ENCODE measurements at regions not wholly inside any gene's neighbourhood (a gene's known extent, or its start where the extent isn't known, plus 50 kb on each side); places are given as distances from the start of the nearest gene placed in this dataset.

DNA sequence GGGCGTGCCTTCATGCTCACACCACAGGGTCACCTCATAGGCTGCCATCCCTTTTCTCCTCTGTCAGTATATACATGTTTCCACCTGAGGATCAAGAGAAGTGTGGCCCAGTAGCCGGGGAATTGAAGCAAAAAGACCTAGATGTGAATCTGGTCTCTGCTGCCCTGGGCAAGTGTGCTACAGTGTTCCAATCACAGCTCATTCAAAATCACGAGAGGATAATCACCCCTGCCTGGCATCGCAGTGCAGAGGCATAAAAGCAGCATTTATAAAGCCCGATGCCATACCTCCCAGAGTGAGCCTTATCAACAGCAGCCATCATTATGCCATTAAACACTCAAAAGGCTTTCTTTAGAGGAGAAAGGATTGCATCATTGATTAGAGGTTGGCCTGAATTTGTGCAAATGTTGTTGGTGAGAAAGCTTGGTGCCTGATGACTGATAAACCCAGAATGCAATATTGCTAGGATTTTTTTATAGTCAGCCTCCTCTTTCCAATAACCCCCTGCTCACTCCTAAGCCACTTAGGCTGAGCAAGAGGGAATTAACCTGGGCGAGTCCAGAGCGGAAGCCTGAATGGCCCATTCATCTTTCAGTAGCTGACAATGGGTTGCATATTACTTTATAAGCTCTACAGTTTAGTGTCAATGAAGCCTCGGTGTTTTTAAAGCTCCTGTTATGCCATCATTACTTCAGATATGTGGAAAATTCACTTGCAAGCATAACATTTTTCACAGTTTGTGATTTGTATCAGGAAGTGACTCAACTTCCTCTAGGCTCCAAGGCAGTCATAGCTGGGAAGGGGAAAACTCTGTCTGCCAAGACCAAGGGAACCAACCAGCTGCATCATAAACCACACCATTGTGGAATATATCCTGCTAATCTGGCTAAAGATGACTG, 92.5 kb upstream of the NXT1 start:
- no peaks in the 10 kb centered on the region for H3K27me3 ChIP-seq (ENCODE audit: control insufficient read depth, insufficient read depth, low read length)
- H3K27ac ChIP-seq (ENCODE audit: low read depth, low read length) = no peak overlapping the region
- no peaks in the 10 kb centered on the region for H3K36me3 ChIP-seq (ENCODE audit: control insufficient read depth, insufficient read depth, low read length)
- no peak overlapping the region for H3K9ac ChIP-seq (ENCODE audit: low read length)
- no peaks in the 10 kb centered on the region for H3K4me1 ChIP-seq (ENCODE audit: control insufficient read depth, insufficient read depth, low read length)
- H3K4me3 ChIP-seq (ENCODE audit: low read length) = no peak overlapping the region

GRCh38 chr20:23257106-23257761, 93.4 kb upstream of the NXT1 start:
- Histone ChIP-seq H3K4me3 (ENCODE audit: low read length) (no peak overlapping the region), H3K9ac (ENCODE audit: low read length) (no peak overlapping the region), H3K4me1 (ENCODE audit: control insufficient read depth, insufficient read depth, low read length) (no peaks in the 10 kb centered on the region), H3K36me3 (ENCODE audit: control insufficient read depth, insufficient read depth, low read length) (no peaks in the 10 kb centered on the region), H3K27me3 (ENCODE audit: control insufficient read depth, insufficient read depth, low read length) (no peaks in the 10 kb centered on the region), H3K27ac (ENCODE audit: low read depth, low read length) (no peak overlapping the region)

GRCh38 chr20:23255716-23256385, 94.7 kb upstream of the NXT1 start:
- Histone ChIP-seq H3K4me3 (ENCODE audit: low read length) (no peak overlapping the region), H3K4me1 (ENCODE audit: control insufficient read depth, insufficient read depth, low read length) (no peaks in the 10 kb centered on the region), H3K36me3 (ENCODE audit: control insufficient read depth, insufficient read depth, low read length) (no peaks in the 10 kb centered on the region), H3K27me3 (ENCODE audit: control insufficient read depth, insufficient read depth, low read length) (no peaks in the 10 kb centered on the region), H3K9ac (ENCODE audit: low read length) (no peak overlapping the region), H3K27ac (ENCODE audit: low read depth, low read length) (no peak overlapping the region)

DNA sequence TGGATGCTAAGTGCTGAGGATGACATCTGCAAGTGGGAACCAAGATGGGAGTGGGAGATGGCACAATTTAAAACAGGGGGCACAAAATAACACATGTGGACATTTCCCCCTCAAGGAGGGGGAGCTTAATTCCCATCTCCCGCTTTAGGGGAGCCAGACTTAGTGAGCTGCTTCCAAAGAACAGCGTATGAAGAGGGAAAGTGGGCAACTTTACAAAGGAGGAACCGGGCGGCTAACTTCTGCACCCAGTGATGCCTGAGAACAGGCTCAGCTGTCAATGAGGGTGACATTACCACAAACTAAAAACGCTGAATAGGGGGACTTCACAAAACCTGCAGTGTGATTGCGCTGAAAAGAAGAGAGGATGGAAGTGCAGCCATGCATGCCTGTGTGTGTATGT, 95.5 kb upstream of the NXT1 start:
- Histone ChIP-seq H3K36me3 (ENCODE audit: control insufficient read depth, insufficient read depth, low read length) (no peaks in the 10 kb centered on the region), H3K4me3 (ENCODE audit: low read length) (no peak overlapping the region), H3K4me1 (ENCODE audit: control insufficient read depth, insufficient read depth, low read length) (no peaks in the 10 kb centered on the region), H3K9ac (ENCODE audit: low read length) (no peak overlapping the region), H3K27ac (ENCODE audit: low read depth, low read length) (no peak overlapping the region), H3K27me3 (ENCODE audit: control insufficient read depth, insufficient read depth, low read length) (no peaks in the 10 kb centered on the region)

- no peaks in the 10 kb centered on the region for H3K36me3 ChIP-seq (ENCODE audit: control insufficient read depth, insufficient read depth, low read length)
- no peak overlapping the region for H3K4me3 ChIP-seq (ENCODE audit: low read length)
- no peaks in the 10 kb centered on the region for H3K4me1 ChIP-seq (ENCODE audit: control insufficient read depth, insufficient read depth, low read length)
- H3K27me3 ChIP-seq (ENCODE audit: control insufficient read depth, insufficient read depth, low read length) = no peaks in the 10 kb centered on the region
- H3K27ac ChIP-seq (ENCODE audit: low read depth, low read length) = no peak overlapping the region
- no peak overlapping the region for H3K9ac ChIP-seq (ENCODE audit: low read length)
These were observed 96.1 kb upstream of the NXT1 start for GRCh38 chr20:23254505-23254904.

DNA sequence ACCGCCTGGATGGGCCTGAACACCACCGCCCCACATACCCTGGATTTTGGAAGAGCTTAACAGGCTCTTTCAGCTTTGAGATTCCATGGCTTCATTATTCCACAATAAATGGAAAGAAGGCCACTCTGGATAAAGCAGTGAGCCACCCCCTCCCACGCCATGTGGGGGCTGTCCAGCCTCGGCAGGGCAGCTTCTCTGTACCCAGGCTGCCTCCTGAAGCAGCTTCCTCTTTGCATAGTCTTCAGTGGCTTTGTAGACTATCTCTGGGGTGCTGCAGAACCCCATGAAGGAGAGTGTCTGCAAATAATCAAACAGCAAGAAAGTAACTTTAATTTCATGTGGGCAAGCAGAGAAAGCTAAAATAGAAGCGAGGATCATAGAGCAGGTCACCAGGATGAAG, 96.6 kb upstream of the NXT1 start:
- no peaks in the 10 kb centered on the region for H3K36me3 ChIP-seq (ENCODE audit: control insufficient read depth, insufficient read depth, low read length)

DNA sequence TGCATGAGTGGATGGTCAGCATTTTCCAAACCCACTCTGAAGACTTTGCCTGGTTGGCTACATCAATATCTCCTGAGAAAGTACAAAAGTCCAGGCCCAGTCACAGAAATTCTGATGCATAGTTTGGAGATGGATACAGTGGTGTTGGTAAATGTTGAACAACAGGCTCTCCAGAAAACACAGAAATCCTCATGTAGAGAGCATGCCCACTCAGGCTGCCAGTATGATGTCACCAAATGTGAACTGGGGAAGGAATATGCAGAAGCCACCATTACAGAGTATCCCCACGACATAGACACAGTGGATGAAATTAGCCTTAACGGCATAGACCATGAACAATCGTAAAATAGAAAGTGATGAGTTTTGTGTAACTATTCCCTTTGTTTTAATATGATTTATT, 97.1 kb upstream of the NXT1 start:
- Histone ChIP-seq H3K27ac (ENCODE audit: low read depth, low read length) (no peak overlapping the region), H3K36me3 (ENCODE audit: control insufficient read depth, insufficient read depth, low read length) (no peaks in the 10 kb centered on the region)

More for the DNA sequence above, 96.6 kb upstream of the NXT1 start:
- no peaks in the 10 kb centered on the region for H3K4me1 ChIP-seq (ENCODE audit: control insufficient read depth, insufficient read depth, low read length)
- H3K27me3 ChIP-seq (ENCODE audit: control insufficient read depth, insufficient read depth, low read length) = no peaks in the 10 kb centered on the region
- H3K27ac ChIP-seq (ENCODE audit: low read depth, low read length) = no peak overlapping the region
- H3K9ac ChIP-seq (ENCODE audit: low read length) = no peak overlapping the region
- H3K4me3 ChIP-seq (ENCODE audit: low read length) = no peak overlapping the region

DNA sequence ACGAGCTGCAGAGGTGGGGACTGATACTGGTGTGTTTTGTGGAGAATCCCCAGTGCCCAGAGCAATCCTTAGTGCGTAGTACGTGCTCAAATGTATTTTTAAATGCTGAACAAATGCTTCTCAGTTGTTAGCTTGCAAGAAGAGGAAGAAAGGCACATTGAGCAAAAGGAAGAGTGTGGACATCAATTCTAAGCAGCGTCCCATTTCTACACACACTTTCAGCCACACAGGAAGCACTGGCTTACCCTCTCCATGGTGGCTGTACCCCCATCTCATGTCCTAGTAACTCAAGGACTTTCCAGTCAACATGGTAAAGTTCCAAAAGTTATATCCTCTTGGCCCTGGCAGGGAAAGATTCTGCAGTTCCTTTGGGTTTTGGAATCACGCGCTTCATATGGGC, 98.8 kb upstream of the NXT1 start:
- no peak overlapping the region for H3K4me3 ChIP-seq (ENCODE audit: low read length)
- H3K36me3 ChIP-seq (ENCODE audit: control insufficient read depth, insufficient read depth, low read length) = no peaks in the 10 kb centered on the region
- H3K27ac ChIP-seq (ENCODE audit: low read depth, low read length) = no peak overlapping the region
- no peaks in the 10 kb centered on the region for H3K27me3 ChIP-seq (ENCODE audit: control insufficient read depth, insufficient read depth, low read length)
- no peak overlapping the region for H3K9ac ChIP-seq (ENCODE audit: low read length)
- H3K4me1 ChIP-seq (ENCODE audit: control insufficient read depth, insufficient read depth, low read length) = no peaks in the 10 kb centered on the region

More for the DNA sequence above, 97.1 kb upstream of the NXT1 start:
- Histone ChIP-seq H3K4me1 (ENCODE audit: control insufficient read depth, insufficient read depth, low read length) (no peaks in the 10 kb centered on the region), H3K27me3 (ENCODE audit: control insufficient read depth, insufficient read depth, low read length) (no peaks in the 10 kb centered on the region), H3K4me3 (ENCODE audit: low read length) (no peak overlapping the region), H3K9ac (ENCODE audit: low read length) (no peak overlapping the region)

GRCh38 chr20:23249541-23249940, 101.0 kb upstream of the NXT1 start:
- H3K4me3 ChIP-seq (ENCODE audit: low read length) = no peak overlapping the region
- no peaks in the 10 kb centered on the region for H3K36me3 ChIP-seq (ENCODE audit: control insufficient read depth, insufficient read depth, low read length)
- H3K27ac ChIP-seq (ENCODE audit: low read depth, low read length) = no peak overlapping the region
- no peak overlapping the region for H3K9ac ChIP-seq (ENCODE audit: low read length)
- H3K4me1 ChIP-seq (ENCODE audit: control insufficient read depth, insufficient read depth, low read length) = no peaks in the 10 kb centered on the region
- no peaks in the 10 kb centered on the region for H3K27me3 ChIP-seq (ENCODE audit: control insufficient read depth, insufficient read depth, low read length)

DNA sequence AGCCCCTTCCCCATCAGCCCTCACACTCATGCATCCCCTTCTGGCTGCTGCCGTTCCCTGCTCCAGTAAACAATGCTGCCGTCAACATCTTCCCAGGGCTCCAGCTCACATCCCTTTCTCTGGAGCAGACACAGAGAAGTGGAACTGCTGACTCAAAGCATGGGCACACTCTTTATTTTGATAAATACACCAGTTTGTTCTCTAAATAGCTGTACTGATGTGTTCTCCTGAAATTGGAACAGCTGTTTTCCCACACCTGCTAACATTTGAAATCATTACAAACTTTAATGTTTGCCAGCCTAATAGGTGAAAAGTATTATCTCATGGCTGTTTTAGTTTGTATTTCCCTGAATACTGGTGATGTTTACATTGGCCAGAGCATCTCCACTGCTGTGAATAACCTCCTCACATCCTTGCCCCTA, 102.1 kb upstream of the NXT1 start:
- Histone ChIP-seq H3K9ac (ENCODE audit: low read length) (no peak overlapping the region), H3K4me1 (ENCODE audit: control insufficient read depth, insufficient read depth, low read length) (no peaks in the 10 kb centered on the region), H3K27me3 (ENCODE audit: control insufficient read depth, insufficient read depth, low read length) (no peaks in the 10 kb centered on the region), H3K4me3 (ENCODE audit: low read length) (no peak overlapping the region), H3K36me3 (ENCODE audit: control insufficient read depth, insufficient read depth, low read length) (no peaks in the 10 kb centered on the region), H3K27ac (ENCODE audit: low read depth, low read length) (no peak overlapping the region)

DNA sequence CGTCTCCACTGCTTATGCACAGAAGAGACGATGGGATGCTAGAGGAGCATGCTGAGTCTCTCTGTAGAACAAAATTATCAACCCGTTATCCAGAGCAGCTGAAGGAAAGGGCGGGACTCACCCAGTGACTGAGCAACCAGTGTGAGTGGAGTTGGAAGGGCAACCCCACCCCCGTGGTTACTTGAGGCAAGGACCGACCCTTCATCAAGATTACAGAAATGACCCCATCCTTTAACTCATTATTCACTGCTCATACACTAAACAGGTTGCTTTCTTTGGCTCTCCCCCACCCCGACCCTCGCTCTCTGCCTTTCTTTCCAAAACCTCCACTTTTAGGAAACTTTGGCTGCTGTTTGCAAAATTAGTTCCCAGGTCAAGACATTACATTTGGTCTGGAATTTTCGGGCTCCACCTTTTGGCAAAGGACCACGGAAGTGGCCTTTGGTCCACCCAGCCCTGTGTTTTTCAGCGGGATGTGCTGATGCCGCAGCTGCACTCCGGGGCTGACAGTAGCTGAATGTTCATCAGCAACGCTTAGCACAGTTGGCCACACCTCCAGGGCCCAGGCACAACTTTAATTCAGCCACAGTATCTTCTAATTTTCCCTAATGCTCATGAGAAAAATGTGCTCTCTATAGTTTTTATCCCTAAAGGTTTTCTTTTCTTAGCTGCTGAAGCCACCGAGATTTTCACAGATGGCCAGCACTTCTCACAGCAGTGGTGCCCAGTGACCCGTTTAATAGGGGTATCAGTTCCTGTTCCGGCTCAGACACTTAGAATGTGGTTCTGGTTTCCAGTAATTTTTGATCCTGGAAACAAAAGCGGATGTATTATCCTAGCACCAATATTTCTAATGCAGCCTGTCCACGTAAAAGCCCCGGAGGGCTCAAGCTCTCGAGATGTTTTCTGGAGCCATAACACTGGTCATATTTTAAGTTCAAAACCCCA, 103.6 kb upstream of the NXT1 start:
- Histone ChIP-seq H3K9ac (ENCODE audit: low read length) (no peak overlapping the region), H3K36me3 (ENCODE audit: control insufficient read depth, insufficient read depth, low read length) (no peaks in the 10 kb centered on the region), H3K27me3 (ENCODE audit: control insufficient read depth, insufficient read depth, low read length) (no peaks in the 10 kb centered on the region), H3K4me1 (ENCODE audit: control insufficient read depth, insufficient read depth, low read length) (no peaks in the 10 kb centered on the region), H3K27ac (ENCODE audit: low read depth, low read length) (no peak overlapping the region), H3K4me3 (ENCODE audit: low read length) (no peak overlapping the region)

Measured in rectal smooth muscle tissue (tissue), 1 donor.